ENCODE measurements at regions not wholly inside any gene's neighbourhood (a gene's known extent, or its start where the extent isn't known, plus 50 kb on each side); places are given as distances from the start of the nearest gene placed in this dataset.
"Not testable (repeated sequence)": the region's sequence is repeated elsewhere in the genome, so short reads cannot be mapped to it uniquely, and the experiment has no call there.

DNA sequence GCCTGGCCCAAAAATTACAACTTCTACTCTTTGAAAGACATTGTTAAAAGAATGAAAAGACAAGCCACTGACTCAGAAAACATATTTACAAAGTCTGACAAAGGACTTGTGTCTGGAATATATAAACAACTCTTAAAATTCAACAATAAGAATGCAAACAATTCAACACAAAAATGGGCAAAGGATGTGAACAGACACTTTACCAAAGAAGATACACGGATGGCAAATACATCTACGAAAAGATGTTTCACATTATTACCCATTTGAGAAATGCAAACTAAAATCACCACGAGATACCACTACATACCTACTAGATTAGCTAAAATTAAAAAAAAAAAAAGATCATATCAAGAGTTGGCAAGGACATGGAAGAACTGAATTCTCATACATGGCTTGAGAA is 80.8 kb upstream of the METRNL start:
- H3K36me3 Mint-ChIP-seq: no peaks in the 10 kb centered on the region
- no peak overlapping the region for H3K27ac Mint-ChIP-seq
- peaks cover 3% of the 10 kb centered on the region for H3K9me3 Mint-ChIP-seq
- no peak overlapping the region for H3K4me3 Mint-ChIP-seq
- DNase-seq (ENCODE audit: low spot score in 2 of 2): no peak
- no peak for ATAC-seq
- H3K4me1 Mint-ChIP-seq: no peaks in the 10 kb centered on the region

DNA sequence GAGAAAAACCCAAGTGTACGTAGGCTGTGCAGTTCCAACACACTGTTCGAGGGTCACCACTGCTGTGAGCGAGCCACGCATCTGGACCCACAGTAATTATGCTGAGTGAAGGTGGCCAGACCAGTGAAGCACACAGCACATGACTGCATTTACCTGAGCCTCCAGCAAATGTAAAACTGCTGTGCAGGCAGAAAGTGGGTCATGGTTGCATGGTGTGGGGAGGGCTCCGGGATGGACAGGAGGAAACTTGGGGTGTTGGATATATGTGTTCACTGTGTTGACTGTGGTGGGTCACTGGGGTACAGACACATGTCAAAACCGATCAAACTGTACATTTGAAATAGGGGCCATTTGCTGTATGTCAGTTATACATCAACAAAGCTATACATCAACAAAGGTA is 78.7 kb upstream of the METRNL start:
- peaks cover 3% of the 10 kb centered on the region for H3K9me3 Mint-ChIP-seq
- H3K4me3 Mint-ChIP-seq: no peak overlapping the region
- ATAC-seq: no peak
- H3K27ac Mint-ChIP-seq: no peak overlapping the region
- no peaks in the 10 kb centered on the region for H3K4me1 Mint-ChIP-seq
- no peaks in the 10 kb centered on the region for H3K36me3 Mint-ChIP-seq
- DNase-seq (ENCODE audit: low spot score in 2 of 2): no peak

DNA sequence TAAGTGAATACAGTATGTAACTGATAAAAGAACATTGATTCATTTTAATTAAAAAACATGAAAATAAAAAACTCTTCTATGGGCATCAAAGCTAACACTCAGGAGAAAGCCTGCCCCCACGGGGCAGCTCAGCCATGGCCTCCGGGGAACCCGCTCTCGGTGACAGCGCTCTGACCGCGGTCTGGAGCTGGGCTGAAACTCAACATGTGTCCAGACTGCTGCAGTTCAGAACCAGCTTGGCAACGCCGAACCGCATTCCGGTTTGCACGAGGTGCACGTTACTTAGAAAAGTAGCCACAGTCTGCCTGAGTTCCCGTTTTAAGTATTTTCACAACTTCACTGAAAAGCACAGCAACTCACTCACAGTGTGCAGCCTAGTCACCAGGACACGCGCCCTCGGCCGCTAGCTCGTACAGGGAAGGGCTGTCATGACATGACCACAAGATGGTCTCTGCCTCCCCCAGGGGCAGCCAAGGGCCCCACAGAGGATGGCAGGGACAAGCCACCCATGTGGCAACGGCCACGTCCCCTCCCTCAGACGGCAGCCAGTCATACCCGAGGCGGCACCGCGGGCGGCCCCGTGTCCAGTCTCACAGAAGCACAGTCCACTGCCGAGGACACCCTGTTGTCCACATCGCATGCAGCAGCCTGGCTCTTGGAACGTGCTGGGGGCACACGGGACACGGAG is 77.1 kb upstream of the METRNL start:
- Mint-ChIP-seq H3K36me3 (peaks cover 5% of the 10 kb centered on the region), H3K27ac (no peak overlapping the region), H3K4me3 (no peak overlapping the region), H3K4me1 (no peaks in the 10 kb centered on the region), H3K9me3 (peaks cover 3% of the 10 kb centered on the region)
- ATAC-seq: no peak
- no peak for DNase-seq (ENCODE audit: low spot score in 2 of 2)

DNA sequence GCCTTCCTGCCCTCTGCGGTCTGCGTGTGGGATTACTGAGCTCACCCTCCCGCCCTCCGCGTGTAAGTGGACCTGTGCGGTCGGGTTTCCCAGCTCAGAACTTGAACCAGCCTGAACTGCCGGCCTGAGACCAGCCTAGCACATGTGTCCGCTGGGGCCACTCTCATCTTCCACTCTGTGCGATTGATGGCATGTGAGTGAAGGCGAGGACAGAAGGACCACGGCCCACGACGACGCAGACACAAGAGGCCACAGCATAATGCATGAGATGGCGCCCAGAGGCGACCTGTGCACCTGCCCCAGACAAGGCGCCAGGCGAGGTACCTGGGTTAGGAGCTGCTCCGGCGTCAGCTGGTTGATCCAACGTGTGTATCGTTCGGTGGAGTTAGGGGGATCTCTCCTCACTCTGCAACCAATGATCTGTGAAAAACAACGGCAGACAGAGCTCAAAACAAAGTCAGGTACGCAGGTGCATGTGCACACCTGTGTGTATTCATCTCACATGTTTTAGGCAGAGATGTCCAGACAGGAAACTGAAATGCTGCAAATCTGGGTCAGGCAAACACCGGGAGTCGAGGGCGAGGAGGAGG is 74.5 kb upstream of the METRNL start:
- Mint-ChIP-seq H3K27ac (no peak overlapping the region), H3K4me3 (no peak overlapping the region), H3K9me3 (no peaks in the 10 kb centered on the region), H3K36me3 (peaks cover 6% of the 10 kb centered on the region), H3K4me1 (peaks cover 7% of the 10 kb centered on the region)
- no peak for DNase-seq (ENCODE audit: low spot score in 2 of 2)
- no peak for ATAC-seq

DNA sequence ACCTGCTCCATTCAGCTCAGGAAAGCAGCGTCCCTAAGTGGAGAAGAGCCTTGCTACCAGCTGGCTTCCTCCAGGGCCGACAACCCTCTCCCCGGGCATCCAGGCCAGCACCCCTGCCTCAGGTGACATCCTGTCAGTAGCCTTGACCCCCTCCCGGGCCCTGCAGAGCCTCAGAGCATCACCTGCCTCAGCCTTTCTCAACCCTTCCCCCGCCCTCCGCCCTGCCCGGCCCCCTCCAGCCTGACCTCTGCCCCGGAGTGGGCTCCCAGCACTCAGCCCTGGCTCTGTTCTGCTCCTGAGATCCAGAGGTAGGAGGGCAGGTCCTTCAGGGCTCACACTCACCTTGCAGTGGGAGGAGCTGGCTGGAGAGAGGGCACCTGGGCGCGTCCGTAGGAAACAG is 73.8 kb upstream of the METRNL start:
- DNase-seq (ENCODE audit: low spot score in 2 of 2): no peak
- no peaks in the 10 kb centered on the region for H3K9me3 Mint-ChIP-seq
- H3K27ac Mint-ChIP-seq: no peak overlapping the region
- ATAC-seq: no peak
- H3K36me3 Mint-ChIP-seq: peaks cover 6% of the 10 kb centered on the region
- peaks cover 7% of the 10 kb centered on the region for H3K4me1 Mint-ChIP-seq
- H3K4me3 Mint-ChIP-seq: no peak overlapping the region

DNA sequence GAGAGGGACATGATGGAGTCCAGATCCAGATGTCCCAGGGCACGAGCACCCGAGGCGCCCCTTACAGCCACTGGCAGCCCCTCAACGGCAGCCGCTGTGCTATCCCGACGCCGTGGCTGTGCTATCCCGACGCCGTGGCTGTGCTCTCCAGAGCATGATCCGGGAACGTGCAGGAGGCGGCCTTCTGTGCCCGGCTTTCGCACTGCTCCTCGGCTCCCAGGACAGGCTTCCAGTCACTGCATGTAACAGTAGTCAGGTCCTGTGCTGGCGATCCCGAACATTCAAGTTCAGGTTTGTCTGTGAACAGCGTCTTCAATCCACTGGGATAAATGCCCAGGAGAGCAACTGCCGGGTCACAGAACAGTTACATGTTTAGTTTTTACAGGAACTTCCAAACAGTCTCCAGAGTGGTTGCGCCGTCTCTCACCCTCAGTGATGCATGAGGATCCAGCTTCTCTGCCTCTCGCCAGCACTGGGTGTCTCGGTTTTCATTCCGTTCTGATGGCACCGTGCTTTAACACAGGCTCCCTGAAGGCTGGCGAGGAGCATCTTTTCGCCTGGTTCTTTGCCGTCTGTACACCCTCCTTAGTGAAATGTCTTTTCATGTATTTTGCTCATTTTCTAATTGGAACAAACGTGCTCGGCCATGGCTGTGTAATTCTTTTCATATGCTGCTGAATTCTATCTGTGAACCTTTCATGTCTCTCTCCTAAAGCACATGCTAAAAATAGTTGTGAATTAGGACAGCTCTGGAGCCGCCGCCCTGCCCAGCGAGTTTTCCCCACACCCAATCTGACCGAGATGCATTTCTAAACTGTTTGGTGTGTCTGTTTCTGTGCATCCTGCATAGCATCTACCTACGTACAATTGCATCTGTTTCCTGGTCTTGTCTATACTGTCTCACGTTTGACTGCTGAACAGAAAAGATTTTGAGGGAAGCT is 72.6 kb upstream of the METRNL start:
- no peak for DNase-seq (ENCODE audit: low spot score in 2 of 2)
- peaks cover 7% of the 10 kb centered on the region for H3K4me1 Mint-ChIP-seq
- H3K9me3 Mint-ChIP-seq: no peaks in the 10 kb centered on the region
- H3K4me3 Mint-ChIP-seq: no peak overlapping the region
- H3K36me3 Mint-ChIP-seq: peaks cover 6% of the 10 kb centered on the region
- no peak overlapping the region for H3K27ac Mint-ChIP-seq
- no peak for ATAC-seq

DNA sequence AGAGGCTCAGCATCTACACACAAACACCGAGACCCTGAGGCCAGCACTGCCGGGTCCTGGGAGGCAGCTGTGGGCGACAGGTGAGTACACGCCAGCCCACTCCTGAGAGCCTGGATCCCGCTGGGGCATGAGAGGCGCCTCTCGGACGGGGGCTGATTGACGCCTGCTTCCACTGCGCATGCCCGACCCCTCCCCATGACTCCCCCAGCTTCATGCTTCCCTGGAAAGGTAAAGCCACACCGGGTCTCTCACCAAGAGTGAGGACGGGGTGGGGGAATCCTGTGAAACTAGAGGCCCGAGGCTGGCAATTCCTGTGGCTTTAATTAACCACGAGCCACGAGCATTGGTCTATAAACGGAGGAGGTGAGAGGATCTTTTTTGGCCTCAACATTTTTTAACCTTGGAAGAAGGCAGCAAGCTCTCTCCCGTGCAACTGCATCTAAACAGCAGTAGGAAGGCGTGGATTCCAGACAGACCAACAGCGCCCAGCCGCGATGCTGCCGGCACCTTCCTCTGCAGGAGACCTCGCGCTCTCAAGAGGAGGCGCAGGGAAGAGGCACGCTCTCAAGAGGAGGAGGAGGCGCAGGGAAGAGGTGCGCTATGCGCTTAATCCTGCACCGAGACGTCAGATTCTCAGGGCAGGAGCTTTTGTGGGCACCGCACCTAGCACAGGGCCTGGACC is 71.8 kb upstream of the METRNL start:
- ATAC-seq (no peak), DNase-seq (ENCODE audit: low spot score in 2 of 2) (no peak)
- peaks cover 7% of the 10 kb centered on the region for H3K4me1 Mint-ChIP-seq
- H3K4me3 Mint-ChIP-seq: no peak overlapping the region
- H3K9me3 Mint-ChIP-seq: no peaks in the 10 kb centered on the region
- H3K27ac Mint-ChIP-seq: no peak overlapping the region
- peaks cover 11% of the 10 kb centered on the region for H3K36me3 Mint-ChIP-seq

DNA sequence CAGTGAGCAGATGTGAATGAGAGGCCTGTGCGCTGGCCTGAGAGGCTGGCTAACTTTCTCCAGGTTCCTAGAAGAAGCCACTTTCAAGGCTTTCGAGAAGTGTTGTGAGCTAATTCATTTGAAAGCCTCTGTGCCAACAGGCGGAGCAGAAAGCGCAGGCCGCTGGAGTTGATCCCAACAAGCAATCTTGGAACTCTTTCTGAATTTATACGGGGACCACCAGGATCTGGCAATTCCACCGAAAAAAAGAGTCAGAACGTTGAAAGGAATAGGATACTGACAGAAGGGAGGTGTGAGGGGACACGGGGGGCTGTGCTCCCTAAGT is 71.3 kb upstream of the METRNL start:
- Mint-ChIP-seq H3K9me3 (no peaks in the 10 kb centered on the region), H3K4me1 (peaks cover 7% of the 10 kb centered on the region), H3K4me3 (no peak overlapping the region), H3K27ac (no peak overlapping the region), H3K36me3 (peaks cover 15% of the 10 kb centered on the region)
- no peak for DNase-seq (ENCODE audit: low spot score in 2 of 2)
- ATAC-seq: no peak

DNA sequence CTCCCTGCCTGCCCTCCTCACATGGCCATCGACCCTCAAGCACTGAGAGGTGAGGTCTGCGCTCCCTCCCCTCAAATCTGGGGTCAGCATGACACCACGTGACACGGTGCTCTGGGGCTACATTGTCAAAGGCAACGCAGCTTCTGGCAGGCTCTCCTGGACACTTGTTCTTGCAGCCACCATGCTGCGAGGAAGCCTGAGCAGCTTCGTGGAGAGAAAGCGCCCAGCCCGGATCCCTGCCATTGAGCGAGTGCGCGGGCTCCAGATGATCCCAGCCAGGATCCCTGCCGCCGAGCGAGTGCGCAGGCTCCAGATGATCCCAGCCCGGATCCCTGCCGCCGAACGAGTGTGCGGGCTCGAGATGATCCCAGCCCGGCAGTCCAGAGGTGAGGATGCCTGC is 70.9 kb upstream of the METRNL start:
- DNase-seq (ENCODE audit: low spot score in 2 of 2) (no peak), ATAC-seq (no peak)
- Mint-ChIP-seq H3K4me3 (no peak overlapping the region), H3K9me3 (no peaks in the 10 kb centered on the region), H3K36me3 (peaks cover 15% of the 10 kb centered on the region), H3K27ac (no peak overlapping the region), H3K4me1 (peaks cover 7% of the 10 kb centered on the region)

DNA sequence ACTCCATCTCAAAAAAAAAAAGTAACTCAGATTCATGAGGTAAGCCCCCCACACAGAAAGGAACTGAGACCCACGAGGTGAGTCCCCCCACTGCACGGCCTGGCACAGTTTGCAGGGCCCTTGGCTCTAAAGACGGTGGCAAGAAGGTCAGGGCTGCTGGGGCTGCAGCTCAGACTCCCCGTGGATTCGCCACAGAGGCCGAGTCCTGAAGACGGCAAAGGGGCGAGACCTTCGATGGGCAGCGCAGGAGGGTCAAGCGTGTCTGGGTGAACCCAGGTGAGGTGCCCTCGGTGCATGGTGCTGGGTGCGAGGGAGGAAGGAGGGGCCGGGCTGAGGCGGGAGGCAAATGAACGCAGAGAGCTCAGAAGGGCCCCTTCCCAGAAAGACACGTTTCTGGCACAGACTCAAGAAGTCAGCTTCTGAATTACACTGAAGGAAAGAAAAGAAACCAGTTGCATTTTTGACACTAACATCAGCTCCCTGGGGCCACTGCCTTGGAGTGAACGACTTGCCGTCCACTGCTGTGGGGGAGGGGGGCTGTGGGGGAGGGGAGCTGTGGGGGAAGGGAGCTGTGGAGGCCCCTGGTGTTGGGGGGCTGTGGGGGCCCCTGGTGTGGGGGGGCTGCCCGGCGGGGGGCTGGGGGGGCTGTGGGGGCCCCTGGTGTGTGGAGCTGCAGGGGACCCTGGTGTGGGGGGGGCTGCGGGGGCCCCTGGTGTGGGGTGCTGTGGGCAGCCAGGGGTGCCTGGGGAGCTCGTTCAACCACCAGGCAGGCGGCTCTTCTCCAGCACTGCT is 69.8 kb upstream of the METRNL start:
- Mint-ChIP-seq H3K4me1 (peaks cover 7% of the 10 kb centered on the region), H3K9me3 (no peaks in the 10 kb centered on the region), H3K27ac (no peak overlapping the region), H3K4me3 (no peak overlapping the region), H3K36me3 (peaks cover 15% of the 10 kb centered on the region)
- no peak for DNase-seq (ENCODE audit: low spot score in 2 of 2)
- no peak for ATAC-seq

DNA sequence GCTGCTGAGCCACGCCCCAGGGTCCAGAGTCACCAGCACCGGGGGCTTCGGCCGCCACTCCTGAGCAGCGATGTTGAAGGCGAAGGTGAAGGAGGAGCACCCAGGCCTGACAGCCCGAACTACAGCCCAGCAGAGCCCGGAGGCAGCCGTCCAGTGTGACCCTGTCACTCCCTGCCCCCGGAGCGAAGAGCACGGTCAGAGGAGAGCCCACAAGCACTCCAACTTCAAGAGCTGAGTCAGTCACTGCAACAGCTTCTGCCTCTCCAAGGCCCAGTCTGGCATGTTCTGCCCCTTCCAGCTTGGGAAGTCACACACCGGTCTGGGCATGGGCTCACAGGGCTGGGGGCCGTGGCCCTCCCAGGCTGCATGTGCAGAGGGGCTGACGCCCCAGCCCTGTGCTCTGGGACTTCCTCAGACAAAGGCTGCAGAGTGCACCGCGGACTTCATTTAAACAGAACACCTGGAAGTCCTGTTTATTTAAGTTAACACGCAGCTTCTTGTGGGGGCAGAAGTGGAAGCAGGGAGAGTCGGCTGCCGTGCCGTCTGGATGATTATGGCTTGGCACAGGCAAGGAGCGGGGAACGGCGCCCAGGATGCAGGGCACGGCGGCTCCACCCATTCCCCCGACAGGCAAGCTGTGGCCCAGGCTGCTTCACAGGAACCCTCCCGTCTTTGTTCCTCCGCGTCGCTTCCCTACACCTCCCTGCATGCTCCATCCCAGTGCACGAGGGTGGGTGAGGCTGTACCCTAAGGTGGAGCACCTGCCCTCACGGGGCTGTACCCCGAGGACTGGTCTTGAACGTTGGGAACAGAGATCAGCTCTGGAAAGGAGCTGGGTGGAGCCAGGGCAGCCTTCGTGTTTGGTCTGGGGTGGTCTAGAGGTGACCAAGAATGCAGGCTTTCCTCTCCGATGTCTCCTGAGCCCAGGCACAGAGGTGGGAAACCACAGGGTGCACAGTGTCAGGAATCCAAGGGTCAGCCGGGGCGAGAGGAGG is 68.9 kb upstream of the METRNL start:
- Mint-ChIP-seq H3K27ac (no peak overlapping the region), H3K36me3 (peaks cover 15% of the 10 kb centered on the region), H3K9me3 (no peaks in the 10 kb centered on the region), H3K4me1 (peaks cover 7% of the 10 kb centered on the region), H3K4me3 (no peak overlapping the region)
- ATAC-seq (no peak), DNase-seq (ENCODE audit: low spot score in 2 of 2) (no peak)

DNA sequence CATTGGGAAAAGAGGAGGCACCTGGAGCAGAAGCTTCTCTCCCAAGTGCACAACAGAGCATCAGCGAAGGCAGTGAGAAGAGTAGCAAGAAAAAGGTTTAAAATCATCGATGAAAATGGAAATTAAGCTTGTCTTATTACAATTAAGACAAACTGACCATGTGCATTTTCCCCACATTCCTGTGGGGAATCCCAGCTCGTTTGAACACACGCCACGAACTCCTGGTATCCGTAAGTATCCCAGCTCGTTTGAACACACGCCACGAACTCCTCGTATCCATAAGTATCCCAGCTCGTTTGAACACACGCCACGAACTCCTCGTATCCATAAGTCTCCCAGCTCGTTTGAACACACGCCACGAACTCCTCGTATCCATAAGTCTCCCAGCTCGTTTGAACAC is 67.7 kb upstream of the METRNL start:
- H3K27ac Mint-ChIP-seq; ATAC-seq; H3K4me3 Mint-ChIP-seq; H3K4me1 Mint-ChIP-seq; DNase-seq (ENCODE audit: low spot score in 2 of 2); H3K9me3 Mint-ChIP-seq: not testable (repeated sequence)
- peaks cover 16% of the 10 kb centered on the region for H3K36me3 Mint-ChIP-seq

DNA sequence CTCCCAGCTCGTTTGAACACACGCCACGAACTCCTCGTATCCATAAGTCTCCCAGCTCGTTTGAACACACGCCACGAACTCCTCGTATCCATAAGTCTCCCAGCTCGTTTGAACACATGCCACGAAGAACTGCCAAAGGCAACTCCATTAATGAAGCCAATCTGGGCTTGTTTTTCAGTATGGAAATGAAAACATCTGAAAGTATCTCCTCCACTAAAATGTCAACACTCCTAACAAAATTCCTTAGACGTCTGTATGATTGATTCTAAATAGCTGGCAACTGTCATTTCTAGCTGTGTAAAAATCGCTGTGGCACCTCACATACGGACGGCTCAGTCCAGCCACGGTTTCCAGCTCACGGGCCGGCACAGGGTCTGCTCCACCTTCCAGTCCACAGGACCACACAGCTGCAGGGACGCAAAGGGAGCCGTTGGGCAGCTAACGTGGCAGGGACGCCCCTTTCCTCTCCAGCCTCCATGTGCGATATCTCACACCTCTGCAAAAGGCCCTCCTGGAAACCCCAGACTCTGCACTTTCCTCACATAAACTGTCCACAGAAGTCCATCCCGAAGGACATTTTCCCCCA is 67.1 kb upstream of the METRNL start:
- Mint-ChIP-seq H3K27ac (no peak overlapping the region), H3K36me3 (peaks cover 15% of the 10 kb centered on the region), H3K9me3 (no peaks in the 10 kb centered on the region), H3K4me1 (peaks cover 7% of the 10 kb centered on the region), H3K4me3 (no peak overlapping the region)
- no peak for ATAC-seq
- DNase-seq (ENCODE audit: low spot score in 2 of 2): no peak
